Stimulated activated CD4-positive, alpha-beta T cell treated with anti-CD3 and anti-CD28 coated beads, TNF-alpha, amount 100 ng/mL, for 1 hour (primary cell): ENCODE measurements at regions not wholly inside any gene's neighbourhood (a gene's known extent, or its start where the extent isn't known, plus 50 kb on each side); places are given as distances from the start of the nearest gene placed in this dataset.

ENCODE experiments used
- DNase-seq, 3 donors: peaks; one replicate each; pipeline ENCODE4 v3.0.0-alpha.2; 2020; ENCODE audit warnings: low read depth in 3 of 3, low spot score in 1 of 3

- no peak for DNase-seq
These were observed 299.7 kb upstream of the FOXF1 start for GRCh38 chr16:86210403-86211193.

GRCh38 chr16:86211265-86211664, 299.1 kb upstream of the FOXF1 start:
- no peak for DNase-seq

GRCh38 chr16:86211800-86212199, 298.5 kb upstream of the FOXF1 start:
- no peak for DNase-seq

GRCh38 chr16:86212706-86213436, 297.5 kb upstream of the FOXF1 start:
- DNase-seq, result no peak

- DNase-seq, result no peak
These were observed 296.7 kb upstream of the FOXF1 start for GRCh38 chr16:86213437-86214205.

- DNase-seq, result no peak
These were observed 295.7 kb upstream of the FOXF1 start for GRCh38 chr16:86214326-86215232.

- DNase-seq, result no peak
These were observed 294.9 kb upstream of the FOXF1 start for GRCh38 chr16:86215233-86215978.

- DNase-seq, result no peak
These were observed 294.2 kb upstream of the FOXF1 start for GRCh38 chr16:86215979-86216585.

GRCh38 chr16:86216591-86216990, 293.7 kb upstream of the FOXF1 start:
- no peak for DNase-seq

GRCh38 chr16:86217001-86217890, 293.1 kb upstream of the FOXF1 start:
- no peak for DNase-seq

GRCh38 chr16:86217891-86218270, 292.4 kb upstream of the FOXF1 start:
- no peak for DNase-seq

- DNase-seq, result no peak
These were observed 291.7 kb upstream of the FOXF1 start for GRCh38 chr16:86218479-86219170.

GRCh38 chr16:86219655-86220445, 290.5 kb upstream of the FOXF1 start:
- no peak for DNase-seq

GRCh38 chr16:86220561-86220960, 289.8 kb upstream of the FOXF1 start:
- DNase-seq, result no peak

- no peak for DNase-seq
These were observed 289.2 kb upstream of the FOXF1 start for GRCh38 chr16:86221085-86221484.

- DNase-seq, result no peak
These were observed 287.8 kb upstream of the FOXF1 start for GRCh38 chr16:86222547-86222946.

GRCh38 chr16:86222965-86223551, 287.3 kb upstream of the FOXF1 start:
- no peak for DNase-seq
